ENCODE measurements at regions not wholly inside any gene's neighbourhood (a gene's known extent, or its start where the extent isn't known, plus 50 kb on each side); places are given as distances from the start of the nearest gene placed in this dataset.
A peak's percentile ranks its signal among the peaks of the same experiment; 100 is the strongest.

DNA sequence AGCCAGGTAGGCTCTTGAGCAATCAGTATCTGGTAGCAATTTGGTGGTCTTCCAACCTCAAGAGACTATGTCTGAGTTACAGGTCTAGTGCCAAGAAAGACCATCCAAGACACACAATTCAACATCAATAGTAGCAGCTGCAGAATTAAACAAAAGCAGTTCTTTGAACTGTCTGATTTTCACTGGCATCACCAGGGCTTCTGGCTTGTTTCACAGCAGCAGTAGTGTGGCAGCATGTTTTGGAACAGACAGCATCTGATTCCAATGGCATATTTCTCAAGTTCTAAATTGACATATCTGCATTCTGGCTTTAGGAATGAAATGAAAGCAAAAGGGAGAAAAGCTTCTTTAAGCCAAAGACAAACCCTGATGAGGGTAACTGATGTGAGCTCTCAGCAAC, 334.7 kb upstream of the PRMT6 start:
- FAIRE-seq, result no peak
- DNase-seq (ENCODE audit: low spot score), result no peak

DNA sequence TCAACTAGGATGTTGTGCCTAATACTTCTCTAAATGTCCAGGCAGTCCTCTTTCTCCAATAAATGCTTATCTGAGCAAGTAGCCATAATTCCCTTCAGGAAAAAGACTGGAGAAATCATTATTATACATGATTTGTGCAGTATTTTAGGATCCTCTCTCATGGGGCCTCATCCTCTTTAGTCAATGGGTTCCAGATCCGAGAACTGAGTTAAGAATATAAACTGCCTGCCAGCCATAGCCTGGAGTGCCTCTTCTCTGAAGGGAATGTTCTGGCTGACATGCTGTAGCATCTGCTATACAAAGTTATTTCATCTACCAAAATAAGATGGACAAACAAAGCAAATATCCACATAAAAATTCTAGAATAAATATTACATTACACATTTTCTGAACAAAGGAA, 334.0 kb upstream of the PRMT6 start:
- DNase-seq (ENCODE audit: low spot score) (no peak), FAIRE-seq (no peak)

DNA sequence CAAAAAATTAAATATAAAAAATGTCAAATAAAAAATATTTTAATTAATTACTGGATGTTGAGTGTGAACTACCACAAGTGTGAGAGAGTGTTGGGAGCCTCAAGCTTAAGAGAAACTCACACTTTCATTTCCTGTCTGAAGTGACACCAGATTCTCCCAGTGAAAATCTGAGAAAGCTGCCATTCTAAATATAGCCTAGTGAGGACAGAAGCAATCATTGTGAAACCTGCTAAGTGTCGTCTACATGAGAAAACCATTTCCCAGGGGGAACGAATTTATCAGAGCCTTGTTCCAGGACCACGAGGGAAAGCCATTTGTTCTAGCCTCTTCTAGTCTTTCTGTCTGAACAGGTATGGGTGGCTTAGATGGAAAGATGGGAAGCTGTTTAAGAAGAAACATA, 329.3 kb upstream of the PRMT6 start:
- DNase-seq (ENCODE audit: low spot score) (no peak), FAIRE-seq (no peak)

DNA sequence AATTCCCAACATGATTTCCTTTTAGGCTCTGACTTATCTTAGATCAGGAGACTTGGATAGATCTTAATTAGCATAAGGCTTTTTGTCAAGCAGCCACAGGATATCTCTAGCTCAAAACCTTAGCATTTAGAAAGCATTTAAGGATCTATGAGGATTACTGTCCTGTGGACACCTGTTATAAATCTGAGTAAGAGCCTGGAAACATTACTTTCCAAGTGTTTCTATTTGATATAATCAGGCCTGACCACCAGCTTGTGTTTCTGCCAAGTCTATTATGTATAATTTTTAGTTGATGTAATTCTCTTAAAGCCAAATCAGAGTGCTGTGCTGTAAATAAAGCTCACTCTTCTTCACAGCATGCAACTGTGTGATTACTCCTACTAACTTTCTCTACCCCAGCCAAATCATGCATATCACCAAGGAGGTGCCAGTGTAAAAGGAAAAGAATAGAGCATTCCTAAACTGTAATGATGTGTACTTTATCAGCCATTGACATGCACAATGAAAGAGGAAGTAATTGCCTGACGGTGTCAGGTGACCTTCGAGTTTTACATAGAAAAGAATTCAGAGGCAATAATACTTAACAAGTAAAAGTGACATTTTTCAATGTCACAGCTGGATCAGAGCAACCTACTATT, 309.9 kb upstream of the PRMT6 start:
- FAIRE-seq (no peak), DNase-seq (ENCODE audit: low spot score) (no peak)

DNA sequence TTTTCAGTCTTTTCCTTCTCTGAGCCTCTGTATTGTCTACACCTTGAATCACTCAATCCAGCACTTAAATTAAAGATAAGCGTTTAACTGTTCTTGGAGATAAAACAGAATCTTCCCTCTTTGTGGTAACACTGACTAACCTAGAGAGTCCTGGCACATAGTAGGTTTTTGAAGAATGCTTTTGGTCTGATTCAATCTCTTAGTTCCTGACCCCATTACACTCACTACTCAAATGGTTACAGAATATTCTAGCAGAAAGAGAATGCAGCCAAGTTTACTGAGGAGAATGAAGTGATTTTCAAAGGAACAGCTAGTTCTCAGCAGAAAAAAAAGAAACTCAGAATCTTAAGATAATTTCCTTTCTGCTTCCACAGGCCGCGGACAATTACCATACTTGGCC, 309.2 kb upstream of the PRMT6 start:
- DNase-seq (ENCODE audit: low spot score), result no peak
- FAIRE-seq, result no peak

DNA sequence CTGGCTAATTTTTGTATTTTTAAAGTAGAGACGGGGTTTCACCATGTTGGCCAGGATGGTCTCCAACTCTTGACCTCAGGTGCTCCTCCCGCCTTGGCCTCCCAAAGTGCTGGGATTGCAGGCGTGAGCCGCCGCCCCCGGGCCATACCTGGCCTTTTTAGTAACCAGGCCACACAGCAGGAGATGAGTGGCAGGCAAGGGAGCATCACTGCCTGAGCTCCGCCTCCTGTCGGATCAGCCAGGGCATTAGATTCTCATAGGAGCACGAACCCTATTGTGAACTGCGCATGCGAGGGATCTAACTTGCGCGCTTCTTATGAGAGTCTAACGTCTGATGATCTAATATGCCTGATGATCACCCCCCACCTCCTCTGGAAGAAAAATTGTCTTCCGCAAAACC, 308.7 kb upstream of the PRMT6 start:
- DNase-seq (ENCODE audit: low spot score) (no peak), FAIRE-seq (no peak)

DNA sequence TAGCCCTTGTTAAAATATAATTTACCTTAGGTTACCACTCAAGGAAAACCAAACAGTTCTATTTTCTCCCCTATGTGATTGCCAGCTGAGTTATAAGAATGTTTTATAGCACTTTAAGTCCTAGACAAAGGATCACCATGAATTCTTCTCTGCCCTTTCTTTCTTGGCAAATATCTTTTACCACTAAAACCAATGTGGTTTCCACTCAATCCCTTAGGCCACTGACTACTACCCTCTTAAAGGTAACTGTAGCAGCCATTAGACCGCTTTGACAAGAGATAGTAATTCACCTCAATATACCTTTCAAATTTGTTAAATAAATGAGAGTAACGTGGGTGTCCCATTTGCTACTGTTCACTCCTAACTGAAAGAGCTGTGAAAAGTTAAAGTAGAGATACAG, 307.9 kb upstream of the PRMT6 start:
- DNase-seq (ENCODE audit: low spot score) (no peak), FAIRE-seq (no peak)

DNA sequence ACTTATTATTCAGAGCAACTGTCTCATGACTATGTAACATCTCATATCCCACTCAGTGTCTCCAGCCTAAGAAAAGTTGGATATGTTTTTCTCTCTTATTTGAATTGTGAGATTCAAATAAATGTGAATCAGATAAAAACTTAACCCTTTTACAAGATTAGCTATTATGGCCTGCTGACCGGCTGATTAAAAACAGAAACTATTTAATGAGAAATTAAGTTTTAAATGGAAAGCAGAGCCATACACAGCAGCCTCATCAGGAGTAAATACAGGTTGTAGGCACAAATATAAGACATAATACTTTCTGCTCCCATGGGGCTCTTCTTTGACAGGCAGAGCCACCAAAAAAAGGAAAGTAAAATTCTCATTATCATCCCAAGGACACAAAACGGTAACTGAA, 307.0 kb upstream of the PRMT6 start:
- FAIRE-seq (no peak), DNase-seq (ENCODE audit: low spot score) (no peak)

DNA sequence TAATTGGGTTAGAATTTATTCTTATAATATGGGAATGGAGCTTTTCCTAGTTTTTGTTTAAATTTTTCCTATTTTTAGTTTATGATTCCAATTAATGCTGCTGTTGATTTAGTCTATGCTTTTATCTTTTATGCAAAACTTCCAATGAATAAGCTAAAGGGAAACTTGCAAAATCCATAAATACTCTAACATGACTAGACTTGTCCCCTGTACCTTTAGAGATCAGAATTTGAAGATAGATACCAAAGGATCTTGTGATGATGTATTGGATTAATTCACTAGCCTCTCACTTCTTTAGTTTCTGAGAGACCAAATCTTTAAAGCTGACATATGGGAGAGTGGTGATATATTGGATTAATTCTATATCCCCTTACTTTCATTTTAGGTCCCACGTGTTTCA, 306.6 kb upstream of the PRMT6 start:
- DNase-seq (ENCODE audit: low spot score) (no peak), FAIRE-seq (no peak)

DNA sequence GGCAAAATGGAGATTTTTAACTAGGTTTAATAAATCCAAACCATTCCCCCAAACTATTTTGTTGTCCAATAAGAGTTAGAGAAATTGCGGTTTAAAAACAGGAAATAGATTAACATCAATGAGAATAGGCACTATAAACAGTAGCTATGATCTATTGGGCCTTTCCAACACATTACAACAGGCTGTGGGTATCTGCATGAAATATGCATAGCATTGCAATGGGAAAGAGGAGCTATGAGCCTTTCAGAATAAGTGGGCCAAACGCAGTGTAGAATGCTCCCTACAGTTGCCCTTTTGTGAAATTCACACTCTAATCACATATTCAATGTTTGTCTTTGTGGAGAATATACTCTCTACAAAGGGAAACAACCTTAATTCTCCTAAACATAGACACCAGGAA, 305.5 kb upstream of the PRMT6 start:
- DNase-seq (ENCODE audit: low spot score), result no peak
- FAIRE-seq, result no peak

DNA sequence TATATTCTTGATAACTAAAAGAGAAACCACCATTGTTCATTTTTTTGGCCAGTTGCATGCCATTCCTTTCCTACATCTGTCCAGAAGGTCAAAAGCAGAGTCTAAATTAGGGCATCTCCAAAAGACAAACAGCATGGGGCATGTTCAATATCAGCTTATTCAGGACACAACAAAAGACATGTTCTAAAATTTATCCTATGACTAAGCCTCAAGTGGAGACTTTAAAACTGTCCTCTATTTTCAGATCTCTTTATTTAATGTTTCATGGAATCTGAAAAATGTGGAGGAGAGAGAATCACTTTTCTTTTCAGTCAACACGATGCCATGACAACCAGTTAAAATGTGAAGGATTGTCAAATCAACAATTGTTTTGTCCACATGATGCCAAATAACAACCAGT, 303.4 kb upstream of the PRMT6 start:
- FAIRE-seq (no peak), DNase-seq (ENCODE audit: low spot score) (peak; percentile 1)

DNA sequence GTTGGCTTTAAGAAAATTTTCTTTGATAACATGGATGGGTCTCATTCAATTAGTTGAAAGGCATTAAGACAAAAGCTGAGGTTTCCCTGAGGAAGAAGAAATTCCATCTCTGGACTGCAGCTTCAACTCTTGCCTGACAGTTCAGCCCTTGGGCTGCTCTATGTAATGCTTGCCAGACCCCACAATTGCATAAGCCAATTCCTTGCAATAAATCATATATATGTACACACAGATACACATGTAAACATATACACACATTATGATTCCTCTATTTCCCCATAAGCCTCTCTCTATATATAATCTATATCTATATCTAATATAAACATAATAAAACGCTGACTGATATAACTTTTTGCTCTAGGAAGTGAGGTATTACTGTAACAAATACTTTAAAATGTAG, 301.5 kb upstream of the PRMT6 start:
- no peak for FAIRE-seq

DNA sequence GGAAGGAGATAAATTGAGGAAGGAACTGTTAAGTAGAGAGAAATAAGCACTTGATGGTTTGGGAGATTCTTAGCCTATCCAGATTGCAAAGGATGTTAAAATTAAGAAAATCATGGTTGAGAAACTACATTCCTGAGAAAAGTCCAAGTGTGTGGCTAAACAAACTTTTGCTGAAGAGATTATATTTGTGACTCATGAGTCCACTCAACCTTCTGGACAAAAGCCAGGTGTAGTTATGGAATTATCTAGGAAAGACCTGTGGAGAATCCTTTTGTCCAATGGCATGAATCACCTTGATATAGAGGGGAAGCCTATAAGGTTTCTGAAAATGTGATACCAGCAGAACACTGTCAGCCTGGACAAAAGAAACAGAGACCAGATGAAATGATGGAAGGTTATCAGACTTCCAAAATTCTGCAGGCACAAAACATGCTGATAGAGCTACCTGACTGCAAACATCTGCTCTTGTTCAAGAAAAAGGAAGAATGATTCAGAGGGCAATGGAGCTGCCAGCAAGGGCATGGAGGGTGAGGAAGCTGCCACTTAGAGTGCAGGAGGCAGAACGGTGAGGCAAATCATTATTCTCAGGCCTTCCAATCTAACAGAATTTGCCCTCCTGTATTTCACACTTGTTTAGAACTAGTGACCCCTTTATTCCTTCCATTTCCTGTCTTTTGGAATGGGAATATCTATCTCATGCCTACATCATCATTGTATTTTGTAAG, 300.6 kb upstream of the PRMT6 start:
- FAIRE-seq (no peak), DNase-seq (ENCODE audit: low spot score) (peak; percentile 28)

More for the DNA sequence above, 301.5 kb upstream of the PRMT6 start:
- DNase-seq (ENCODE audit: low spot score), result no peak

DNA sequence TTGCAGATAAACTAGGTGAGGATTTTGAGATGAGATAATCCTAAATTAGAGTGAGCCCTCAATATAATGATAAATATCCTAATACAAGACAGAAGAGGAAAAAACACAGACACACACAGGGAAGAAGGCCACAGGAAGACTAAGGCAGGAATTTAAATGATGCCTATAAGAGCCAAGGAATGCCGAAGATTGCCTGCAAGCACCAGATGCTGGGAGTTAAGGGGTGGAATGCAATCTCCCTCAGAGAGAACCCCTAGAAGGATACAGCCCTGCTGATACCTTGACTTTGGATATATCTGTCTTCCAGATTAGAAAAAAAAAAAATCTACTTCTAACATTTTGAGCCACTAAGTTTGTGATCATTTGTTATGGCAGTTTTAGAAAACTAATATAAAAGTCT, 299.7 kb upstream of the PRMT6 start:
- no peak for DNase-seq (ENCODE audit: low spot score)
- no peak for FAIRE-seq

DNA sequence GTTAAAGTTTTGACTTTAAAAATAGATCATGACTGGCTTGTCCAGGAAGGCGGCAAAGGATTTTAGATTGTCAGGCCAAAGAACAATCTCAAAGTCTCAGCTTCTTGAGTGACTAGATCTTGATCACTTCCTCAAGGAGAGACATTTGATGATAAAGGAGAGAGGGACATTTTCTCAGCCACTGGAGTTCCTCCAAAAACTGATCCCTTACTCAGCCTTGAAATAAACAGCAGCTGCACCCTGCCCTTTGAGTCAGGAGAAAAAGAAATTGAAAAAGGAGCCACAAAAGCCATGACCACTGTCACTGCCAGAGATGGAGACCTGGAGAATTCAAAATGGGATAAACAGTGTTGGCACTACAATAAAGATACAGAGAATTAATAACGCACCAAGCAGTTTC, 288.4 kb upstream of the PRMT6 start:
- FAIRE-seq (no peak), DNase-seq (ENCODE audit: low spot score) (no peak)

DNA sequence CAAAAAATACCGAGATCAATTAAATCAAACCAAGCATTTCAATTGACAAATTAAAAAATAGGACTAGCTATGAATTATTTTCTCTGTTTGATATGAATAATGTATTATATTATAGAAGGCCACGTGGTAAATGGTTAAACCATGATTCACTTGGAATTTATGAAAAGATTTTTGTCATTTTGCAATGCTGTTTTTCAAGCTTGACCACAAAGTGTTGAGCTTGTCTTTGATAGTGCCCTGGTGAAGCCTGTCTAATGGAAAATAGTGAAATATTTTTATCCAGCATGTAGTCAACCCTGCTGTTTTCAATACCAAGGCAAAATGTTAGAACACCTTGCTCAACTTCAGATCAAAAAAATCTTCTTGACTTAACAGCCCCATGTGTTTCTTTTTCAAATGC, 288.0 kb upstream of the PRMT6 start:
- FAIRE-seq, result no peak
- DNase-seq (ENCODE audit: low spot score), result peak; percentile 4

DNA sequence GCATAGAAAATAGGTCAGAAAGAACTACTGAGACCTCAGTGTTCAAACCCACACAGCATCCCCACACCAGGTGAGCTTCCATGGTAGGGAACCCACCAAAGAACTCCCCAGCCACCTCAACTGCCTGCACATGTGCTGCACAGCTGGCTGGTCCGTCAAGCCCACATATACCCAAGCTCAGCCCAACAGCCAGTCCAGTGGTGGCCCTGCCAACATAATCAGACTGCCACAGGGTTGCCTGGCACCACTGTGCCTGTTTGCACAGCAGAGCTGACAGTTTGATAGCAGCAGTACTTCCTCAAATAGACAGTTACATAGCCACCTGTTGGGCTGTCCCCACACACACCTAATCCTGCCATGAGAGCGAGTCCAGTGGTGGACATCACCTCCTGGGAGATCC, 283.3 kb upstream of the PRMT6 start:
- FAIRE-seq, result no peak

DNA sequence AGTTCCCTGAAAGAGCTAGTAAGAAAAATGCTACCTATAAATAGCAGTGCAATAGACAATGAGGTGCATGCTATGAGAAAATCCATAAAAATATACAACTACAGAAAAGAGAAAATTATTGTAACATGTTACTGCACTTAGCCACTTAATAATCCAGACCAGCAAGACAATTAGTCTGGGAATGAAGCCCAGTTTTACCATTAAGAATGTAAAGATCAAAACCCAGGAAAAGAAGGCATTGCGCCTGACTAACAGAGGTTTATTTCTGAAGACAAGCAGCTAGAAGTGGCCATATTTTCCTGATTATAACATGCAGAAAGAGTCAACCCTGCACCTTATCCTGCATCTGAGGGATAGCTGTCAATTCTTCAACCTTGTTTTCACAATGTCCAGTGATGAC, 276.4 kb upstream of the PRMT6 start:
- DNase-seq (ENCODE audit: low spot score), result no peak
- FAIRE-seq, result no peak

More for the DNA sequence above, 283.3 kb upstream of the PRMT6 start:
- no peak for DNase-seq (ENCODE audit: low spot score)

DNA sequence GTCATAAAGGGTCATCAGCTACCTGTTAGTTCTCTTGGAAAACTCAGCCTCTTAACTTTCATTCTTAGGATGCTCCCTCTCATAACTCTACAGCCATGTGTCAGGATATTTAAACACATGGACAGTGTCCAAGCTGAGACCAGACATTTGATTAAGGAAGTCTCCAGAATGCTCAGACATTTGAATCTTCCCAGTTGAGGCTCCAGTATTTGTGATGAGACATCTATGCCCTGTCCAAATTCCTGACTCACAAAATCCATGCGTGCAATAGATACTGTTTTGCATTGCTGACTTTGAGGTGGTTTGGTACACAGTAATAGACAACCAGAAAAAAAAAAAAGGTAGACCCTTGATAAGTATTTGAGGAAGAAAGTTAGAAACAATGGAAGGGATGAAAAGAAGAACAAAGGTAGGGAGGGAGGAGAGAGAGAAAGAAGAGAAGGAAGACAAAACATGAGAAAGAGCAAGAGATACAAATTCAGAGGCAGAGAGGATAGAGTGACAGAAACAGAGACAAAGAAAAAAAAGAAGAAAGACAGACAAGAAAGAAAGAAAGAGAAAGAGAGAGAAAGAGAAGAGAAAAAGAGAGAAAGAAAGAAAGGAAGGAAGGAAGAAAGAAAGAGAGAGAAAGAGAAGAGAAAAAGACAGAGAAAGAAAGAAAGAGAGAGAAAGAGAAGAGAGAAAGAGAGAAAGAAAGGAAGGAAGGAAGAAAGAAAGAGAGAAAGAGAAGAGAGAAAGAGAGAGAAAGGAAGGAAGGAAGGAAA, 275.5 kb upstream of the PRMT6 start:
- FAIRE-seq (no peak), DNase-seq (ENCODE audit: low spot score) (no peak)

DNA sequence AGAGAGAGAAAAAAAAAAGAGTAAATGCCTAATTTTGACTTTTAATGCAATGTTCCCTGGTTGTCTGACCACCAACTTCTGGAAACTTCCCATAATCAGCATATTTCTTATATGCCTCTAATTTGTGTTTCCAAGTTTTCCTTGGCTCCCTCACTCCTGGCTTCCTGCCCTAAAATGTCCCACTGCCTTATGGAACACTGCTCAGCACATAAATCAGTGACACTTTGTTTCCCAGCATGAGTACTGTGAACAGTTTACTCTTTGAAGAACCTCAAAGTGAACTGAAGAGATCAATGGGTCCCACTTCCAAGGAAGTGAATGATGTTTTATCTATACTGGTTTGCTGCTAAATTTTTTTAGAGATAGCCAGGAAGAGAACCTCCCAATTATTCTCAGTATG, 271.3 kb upstream of the PRMT6 start:
- FAIRE-seq (no peak), DNase-seq (ENCODE audit: low spot score) (no peak)

DNA sequence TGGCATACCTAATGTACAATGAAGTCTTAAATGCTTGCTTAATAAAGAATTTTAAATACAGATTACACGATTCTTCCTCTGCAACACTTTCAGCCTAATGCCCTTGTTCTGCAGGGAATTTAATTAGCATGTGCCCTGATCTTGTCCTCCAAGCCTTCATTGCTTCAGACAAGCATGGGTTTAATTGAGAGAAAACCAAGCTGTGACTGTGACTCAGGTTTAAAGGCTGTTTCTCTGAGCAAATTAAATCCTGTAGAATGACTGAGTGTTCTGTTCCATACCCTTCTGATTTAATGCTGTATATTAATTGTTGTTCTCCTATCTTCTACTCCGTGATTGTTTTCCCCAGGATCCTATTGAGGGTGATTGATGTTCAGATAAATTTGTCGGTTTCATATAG, 269.0 kb upstream of the PRMT6 start:
- FAIRE-seq, result no peak

DNA sequence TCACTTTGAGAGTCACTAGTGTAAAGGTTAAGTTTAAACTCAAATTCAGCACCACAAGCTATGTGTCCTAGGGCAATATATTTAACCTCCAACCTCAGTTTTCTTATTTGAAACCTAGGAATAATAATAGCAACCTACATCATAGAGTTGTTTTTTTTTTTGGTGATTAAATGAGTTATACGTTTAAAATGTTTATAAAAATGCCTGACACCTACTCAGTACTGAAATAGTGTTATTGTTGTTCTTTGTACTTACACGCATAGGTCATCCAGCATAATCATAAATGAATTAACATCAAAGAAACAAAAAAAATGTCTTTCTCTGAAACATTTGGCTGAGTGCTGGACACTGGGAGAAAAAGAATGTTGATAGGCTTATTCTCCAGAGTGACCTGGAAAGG, 266.8 kb upstream of the PRMT6 start:
- no peak for FAIRE-seq

More for the DNA sequence above, 269.0 kb upstream of the PRMT6 start:
- DNase-seq (ENCODE audit: low spot score), result no peak

DNA sequence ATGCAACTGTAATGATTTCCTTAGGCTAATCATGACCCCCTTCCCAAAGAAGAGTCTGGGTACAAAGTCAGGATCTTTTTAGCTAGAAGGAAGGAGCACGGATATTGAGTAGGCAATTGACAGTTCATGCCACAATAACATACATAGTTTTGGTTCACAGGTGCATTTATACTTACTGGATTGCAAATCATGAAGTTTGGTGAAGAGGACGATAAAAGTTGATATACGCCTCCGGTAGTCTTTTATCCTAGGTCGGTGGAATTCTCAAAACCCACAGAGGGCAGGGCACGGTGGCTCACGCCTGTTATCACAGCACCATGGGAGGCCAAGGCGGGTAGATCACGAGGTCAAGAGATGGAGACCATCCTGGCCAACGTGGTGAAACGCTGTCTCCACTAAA, 265.4 kb upstream of the PRMT6 start:
- no peak for DNase-seq (ENCODE audit: low spot score)
- no peak for FAIRE-seq

More for the DNA sequence above, 266.8 kb upstream of the PRMT6 start:
- no peak for DNase-seq (ENCODE audit: low spot score)

All from urothelium cell line (cell line).